HUES6 (cell line): ENCODE measurements at regions not wholly inside any gene's neighbourhood (a gene's known extent, or its start where the extent isn't known, plus 50 kb on each side); places are given as distances from the start of the nearest gene placed in this dataset.

Experiments
- H3K27ac ChIP-seq: 2 replicates; pipeline ENCODE4 v1.7.0; 2013; ENCODE audit warnings: low read depth, mild to moderate bottlenecking, low read length, inconsistent platforms
- H3K27me3 ChIP-seq: 2 replicates; pipeline ENCODE4 v1.6.1; 2013; ENCODE audit warnings: low read length; ENCODE audit not compliant: control insufficient read depth, insufficient read depth
- H3K36me3 ChIP-seq: 2 replicates; pipeline ENCODE4 v1.6.1; 2013; ENCODE audit warnings: low read length; ENCODE audit not compliant: control insufficient read depth, insufficient read depth
- H3K4me1 ChIP-seq: 2 replicates; pipeline ENCODE4 v1.6.1; 2013; ENCODE audit warnings: low read length; ENCODE audit not compliant: control insufficient read depth, insufficient read depth
- H3K4me3 ChIP-seq: 2 replicates; pipeline ENCODE4 v1.5.1; 2013; ENCODE audit warnings: low read depth, low read length
- H3K9ac ChIP-seq: one replicate; pipeline ENCODE4 v1.6.1; 2013; ENCODE audit warnings: mild to moderate bottlenecking, low read length
- H3K9me3 ChIP-seq: 2 replicates; pipeline ENCODE4 v1.6.1; 2013; ENCODE audit warnings: low read depth, low read length; ENCODE audit not compliant: control insufficient read depth, insufficient read depth

GRCh38 chr9:32247168-32247567 is 137.3 kb upstream of the ACO1 start:
- H3K36me3 ChIP-seq = no peaks in the 10 kb centered on the region
- H3K4me3 ChIP-seq = no peak overlapping the region
- no peaks in the 10 kb centered on the region for H3K27me3 ChIP-seq
- no peaks in the 10 kb centered on the region for H3K9me3 ChIP-seq
- H3K9ac ChIP-seq = no peak overlapping the region
- no peaks in the 10 kb centered on the region for H3K4me1 ChIP-seq
- no peak overlapping the region for H3K27ac ChIP-seq

GRCh38 chr9:32248189-32248712 is 136.2 kb upstream of the ACO1 start:
- no peaks in the 10 kb centered on the region for H3K27me3 ChIP-seq
- no peaks in the 10 kb centered on the region for H3K36me3 ChIP-seq
- H3K9ac ChIP-seq = no peak overlapping the region
- H3K9me3 ChIP-seq = no peaks in the 10 kb centered on the region
- H3K27ac ChIP-seq = no peak overlapping the region
- H3K4me3 ChIP-seq = no peak overlapping the region
- H3K4me1 ChIP-seq = no peaks in the 10 kb centered on the region

GRCh38 chr9:32251539-32251938 is 132.9 kb upstream of the ACO1 start:
- Histone ChIP-seq H3K4me1 (no peaks in the 10 kb centered on the region), H3K36me3 (no peaks in the 10 kb centered on the region), H3K27ac (no peak overlapping the region), H3K9ac (no peak overlapping the region), H3K4me3 (no peak overlapping the region), H3K27me3 (no peaks in the 10 kb centered on the region), H3K9me3 (peaks cover 9% of the 10 kb centered on the region)

GRCh38 chr9:32253731-32254130 is 130.7 kb upstream of the ACO1 start:
- Histone ChIP-seq H3K4me1 (no peaks in the 10 kb centered on the region), H3K4me3 (no peak overlapping the region), H3K9ac (no peak overlapping the region), H3K27ac (no peak overlapping the region), H3K36me3 (no peaks in the 10 kb centered on the region), H3K9me3 (peaks cover 9% of the 10 kb centered on the region), H3K27me3 (no peaks in the 10 kb centered on the region)

GRCh38 chr9:32255026-32255425 is 129.4 kb upstream of the ACO1 start:
- Histone ChIP-seq H3K9ac (no peak overlapping the region), H3K36me3 (no peaks in the 10 kb centered on the region), H3K4me1 (no peaks in the 10 kb centered on the region), H3K27me3 (no peaks in the 10 kb centered on the region), H3K4me3 (no peak overlapping the region), H3K9me3 (peaks cover 9% of the 10 kb centered on the region), H3K27ac (no peak overlapping the region)

GRCh38 chr9:32258482-32258881 is 126.0 kb upstream of the ACO1 start:
- H3K9ac ChIP-seq = no peak overlapping the region
- H3K27ac ChIP-seq = no peak overlapping the region
- H3K4me3 ChIP-seq = no peak overlapping the region
- peaks cover 9% of the 10 kb centered on the region for H3K9me3 ChIP-seq
- H3K4me1 ChIP-seq = no peaks in the 10 kb centered on the region
- no peaks in the 10 kb centered on the region for H3K36me3 ChIP-seq
- no peaks in the 10 kb centered on the region for H3K27me3 ChIP-seq

GRCh38 chr9:32260151-32260862 is 124.1 kb upstream of the ACO1 start:
- no peaks in the 10 kb centered on the region for H3K4me1 ChIP-seq
- no peak overlapping the region for H3K4me3 ChIP-seq
- H3K27me3 ChIP-seq = no peaks in the 10 kb centered on the region
- H3K36me3 ChIP-seq = no peaks in the 10 kb centered on the region
- H3K9me3 ChIP-seq = peaks cover 4% of the 10 kb centered on the region
- H3K27ac ChIP-seq = no peak overlapping the region
- no peak overlapping the region for H3K9ac ChIP-seq

GRCh38 chr9:32264170-32264864 is 120.1 kb upstream of the ACO1 start:
- no peaks in the 10 kb centered on the region for H3K9me3 ChIP-seq
- H3K27ac ChIP-seq = no peak overlapping the region
- H3K27me3 ChIP-seq = no peaks in the 10 kb centered on the region
- H3K9ac ChIP-seq = no peak overlapping the region
- H3K36me3 ChIP-seq = no peaks in the 10 kb centered on the region
- H3K4me3 ChIP-seq = no peak overlapping the region
- no peaks in the 10 kb centered on the region for H3K4me1 ChIP-seq

GRCh38 chr9:32265037-32265436 is 119.4 kb upstream of the ACO1 start:
- Histone ChIP-seq H3K27ac (no peak overlapping the region), H3K4me3 (no peak overlapping the region), H3K27me3 (no peaks in the 10 kb centered on the region), H3K4me1 (no peaks in the 10 kb centered on the region), H3K9me3 (no peaks in the 10 kb centered on the region), H3K36me3 (no peaks in the 10 kb centered on the region), H3K9ac (no peak overlapping the region)

- no peak overlapping the region for H3K4me3 ChIP-seq
- no peaks in the 10 kb centered on the region for H3K36me3 ChIP-seq
- no peaks in the 10 kb centered on the region for H3K27me3 ChIP-seq
- no peak overlapping the region for H3K9ac ChIP-seq
- H3K9me3 ChIP-seq = no peaks in the 10 kb centered on the region
- no peak overlapping the region for H3K27ac ChIP-seq
- H3K4me1 ChIP-seq = no peaks in the 10 kb centered on the region
Measured at GRCh38 chr9:32278991-32279390, 105.5 kb upstream of the ACO1 start.

GRCh38 chr9:32289756-32290155 is 94.7 kb upstream of the ACO1 start:
- H3K4me3 ChIP-seq = no peak overlapping the region
- no peaks in the 10 kb centered on the region for H3K36me3 ChIP-seq
- H3K9ac ChIP-seq = no peak overlapping the region
- no peak overlapping the region for H3K27ac ChIP-seq
- no peaks in the 10 kb centered on the region; the same call in 1 of the 2 replicates for H3K4me1 ChIP-seq
- H3K27me3 ChIP-seq = no peaks in the 10 kb centered on the region
- H3K9me3 ChIP-seq = peaks cover 2% of the 10 kb centered on the region; the same call in 1 of the 2 replicates
